Type B pancreatic cell (in vitro differentiated cells): ENCODE measurements at regions not wholly inside any gene's neighbourhood (a gene's known extent, or its start where the extent isn't known, plus 50 kb on each side); places are given as distances from the start of the nearest gene placed in this dataset.

ENCODE experiments used
- DNase-seq: peaks from one replicate; pipeline ENCODE4 v3.0.0; 2021; ENCODE audit warnings: mixed read lengths; ENCODE audit not compliant: unreplicated experiment; ENCODE audit errors: extremely low spot score
- H3K27ac Mint-ChIP-seq: 2 replicates; pipeline ENCODE4 v1.8.0; 2021; ENCODE audit warnings: mild to moderate bottlenecking, mixed read lengths
- H3K27me3 Mint-ChIP-seq: 2 replicates; pipeline ENCODE4 v1.8.0; 2021; ENCODE audit warnings: mixed read lengths
- H3K36me3 Mint-ChIP-seq: 2 replicates; pipeline ENCODE4 v1.8.0; 2021; ENCODE audit warnings: mixed read lengths
- H3K4me1 Mint-ChIP-seq: one replicate; pipeline ENCODE4 v1.8.0; 2021; ENCODE audit warnings: mixed read lengths; ENCODE audit not compliant: unreplicated experiment
- H3K4me3 Mint-ChIP-seq: 2 replicates; pipeline ENCODE4 v1.8.0; 2021; ENCODE audit warnings: mild to moderate bottlenecking, mixed read lengths
- H3K9me3 Mint-ChIP-seq: 2 replicates; pipeline ENCODE4 v1.8.0; 2021; ENCODE audit warnings: mixed read lengths
- CTCF ChIP-seq: fragments of 200-600 bp; sonication (generic); conservative IDR thresholded peaks from 2 replicates; pipeline ENCODE4 v1.5.0; 2021; ENCODE audit warnings: antibody characterized with exemption, mild to moderate bottlenecking

DNA sequence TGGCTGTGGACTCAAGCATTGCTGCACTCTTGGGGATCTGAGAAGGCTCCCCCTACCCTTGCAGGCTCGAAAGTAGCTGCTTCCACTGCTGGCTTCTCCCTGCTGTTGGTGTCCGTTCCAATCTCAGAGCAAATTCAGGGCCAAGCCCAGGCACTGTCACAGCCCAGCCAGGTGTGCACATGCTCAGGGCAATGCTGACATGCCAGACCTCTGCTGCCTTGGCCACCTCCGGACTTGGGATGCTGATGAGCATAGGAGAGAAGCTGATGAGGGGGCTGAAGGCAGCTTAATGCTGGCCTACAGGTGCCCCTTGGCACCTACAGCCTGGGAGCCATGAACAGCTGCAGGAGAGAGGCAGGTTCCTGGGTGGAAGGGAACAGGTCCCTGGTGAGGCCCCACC, 273.7 kb upstream of the KCNJ16 start:
- no peaks in the 10 kb centered on the region for H3K4me1 Mint-ChIP-seq
- H3K27ac Mint-ChIP-seq = no peak overlapping the region
- no peak for DNase-seq
- peaks cover 5% of the 10 kb centered on the region for H3K9me3 Mint-ChIP-seq
- H3K36me3 Mint-ChIP-seq = no peaks in the 10 kb centered on the region
- no peak overlapping the region for H3K4me3 Mint-ChIP-seq
- peaks cover 5% of the 10 kb centered on the region for H3K27me3 Mint-ChIP-seq
- no peak for TF ChIP-seq CTCF

- Mint-ChIP-seq H3K9me3 (peaks cover 5% of the 10 kb centered on the region), H3K27ac (no peak overlapping the region), H3K36me3 (no peaks in the 10 kb centered on the region), H3K4me1 (no peaks in the 10 kb centered on the region), H3K27me3 (peaks cover 5% of the 10 kb centered on the region), H3K4me3 (no peak overlapping the region)
- TF ChIP-seq CTCF = no peak
- DNase-seq = no peak
These were observed 272.8 kb upstream of the KCNJ16 start for GRCh38 chr17:69802045-69802740.

DNA sequence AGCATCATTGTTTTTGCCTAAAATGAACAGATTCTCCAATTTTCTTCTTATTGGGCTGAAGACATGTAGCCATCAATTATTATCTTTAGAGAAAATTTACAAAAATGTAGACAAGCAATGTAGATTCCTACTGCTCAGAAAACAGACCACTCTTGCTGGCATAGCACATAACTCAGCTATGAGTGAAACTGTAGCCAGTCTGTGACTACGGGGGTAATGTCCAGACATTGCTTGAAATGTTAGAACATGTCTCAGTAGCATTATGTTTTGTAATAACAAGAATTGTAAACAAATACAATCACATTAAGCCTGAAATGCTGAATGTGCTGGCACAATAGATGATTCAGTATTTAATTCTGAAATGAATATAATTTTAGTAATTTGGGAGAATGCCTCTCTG, 265.7 kb upstream of the KCNJ16 start:
- no peaks in the 10 kb centered on the region for H3K36me3 Mint-ChIP-seq
- DNase-seq = no peak
- TF ChIP-seq CTCF = no peak
- no peaks in the 10 kb centered on the region for H3K27me3 Mint-ChIP-seq
- no peaks in the 10 kb centered on the region for H3K4me1 Mint-ChIP-seq
- no peak overlapping the region for H3K27ac Mint-ChIP-seq
- H3K4me3 Mint-ChIP-seq = no peak overlapping the region
- no peaks in the 10 kb centered on the region for H3K9me3 Mint-ChIP-seq

- H3K36me3 Mint-ChIP-seq = no peaks in the 10 kb centered on the region
- H3K27ac Mint-ChIP-seq = no peak overlapping the region
- no peaks in the 10 kb centered on the region for H3K27me3 Mint-ChIP-seq
- no peaks in the 10 kb centered on the region for H3K4me1 Mint-ChIP-seq
- TF ChIP-seq CTCF = no peak
- no peak for DNase-seq
- no peaks in the 10 kb centered on the region for H3K9me3 Mint-ChIP-seq
- H3K4me3 Mint-ChIP-seq = no peak overlapping the region
These were observed 264.6 kb upstream of the KCNJ16 start for GRCh38 chr17:69810326-69810965.

- Mint-ChIP-seq H3K9me3 (no peaks in the 10 kb centered on the region), H3K27me3 (no peaks in the 10 kb centered on the region), H3K36me3 (no peaks in the 10 kb centered on the region), H3K27ac (no peak overlapping the region), H3K4me3 (no peak overlapping the region), H3K4me1 (no peaks in the 10 kb centered on the region)
- DNase-seq = no peak
- TF ChIP-seq CTCF = no peak
These were observed 262.7 kb upstream of the KCNJ16 start for GRCh38 chr17:69812240-69812837.
